Right lobe of liver (tissue), 6 donors: ENCODE measurements at regions not wholly inside any gene's neighbourhood (a gene's known extent, or its start where the extent isn't known, plus 50 kb on each side); places are given as distances from the start of the nearest gene placed in this dataset.

Experiments used
- ATAC-seq, 4 donors: fragments of 200-7000 bp; cut with Tn5 transposase; one replicate each; pipeline ENCODE4 v1.9.1; 2020; ENCODE audit warnings: mild to moderate bottlenecking in 4 of 4, moderate library complexity in 4 of 4
- DNase-seq, 3 donors: peaks; one replicate each; pipeline ENCODE4 v3.0.0-alpha.2; 2020
- H3K27ac ChIP-seq, 3 donors: fragments of 200-600 bp; one replicate each; pipeline ENCODE4 v1.8.0; 2022
- H3K27me3 ChIP-seq, 2 donors: fragments of 200-600 bp; one replicate each; pipeline ENCODE4 v1.8.0; 2022
- H3K36me3 ChIP-seq, 4 donors: fragments of 200-600 bp; sonication (generic) in 1 of 4; one replicate each; pipeline versions ENCODE4 v1.5.1 to v1.8.0; 2017 to 2022; ENCODE audit warnings: control low read depth in 1 of 4
- H3K4me1 ChIP-seq, 4 donors: fragments of 200-600 bp; sonication (generic) in 1 of 4; one replicate each; pipeline versions ENCODE4 v1.5.1 to v1.8.0; 2017 to 2022; ENCODE audit warnings: control low read depth in 1 of 4
- H3K4me3 ChIP-seq, 3 donors: fragments of 200-600 bp; one replicate each; pipeline ENCODE4 v1.8.0; 2022
- H3K9me3 ChIP-seq, 4 donors: fragments of 200-600 bp; sonication (generic) in 1 of 4; one replicate each; pipeline versions ENCODE4 v1.5.1 to v1.8.0; 2017 to 2022; ENCODE audit warnings: control low read depth in 1 of 4
- CTCF ChIP-seq, 4 donors: fragments of 200-600 bp in 3 of 4; fragments of 450-650 bp in 1 of 4; IDR thresholded peaks; one replicate each; pipeline versions ENCODE4 v1.5.1 to v1.8.0; 2016 to 2022; ENCODE audit warnings: antibody characterized with exemption in 4 of 4, mild to moderate bottlenecking in 2 of 4
- POLR2A ChIP-seq: fragments of 450-650 bp; IDR thresholded peaks from one replicate; pipeline ENCODE4 v1.6.1; 2017; ENCODE audit warnings: antibody characterized with exemption, mild to moderate bottlenecking
- WGBS: methylation state at CpG from one replicate; pipeline ENCODE4 v1.1.6; 2018; ENCODE audit warnings: low coverage, low lambda C conversion rate; ENCODE audit not compliant: insufficient coverage; ENCODE audit errors: missing lambda C conversion rate; 5-methylcytosine and 5-hydroxymethylcytosine counted together
- intact Hi-C, 2 donors: fragments of 100-400 bp; cut with DNase I; formaldehyde crosslinking; loops; one replicate each; pipeline versions ENCODE4 v1.11.2 to v1.14.1; 2022
- donor health status: DM: no; HTN: yes; CAD: no.
- donor health status: DM: no; HTN: no; CAD: no.
- donor health status: DM: no; HTN: no; CAD: no.
- donor health status: DM: no; HTN: yes; CAD: no.
- donor health status: DM: no; HTN: yes; CAD: no.

- ATAC-seq: no peak
- Histone ChIP-seq H3K4me3 (no peak overlapping the region), H3K4me1 (no peaks in the 10 kb centered on the region), H3K36me3 (no peaks in the 10 kb centered on the region), H3K27me3 (no peaks in the 10 kb centered on the region), H3K27ac (no peak overlapping the region), H3K9me3 (no peaks in the 10 kb centered on the region)
- TF ChIP-seq CTCF (IDR thresholded peaks at IDR 0.05) (no peak), POLR2A (no peak)
- DNase-seq: no peak
- intact Hi-C loops: no loop called here
- 60% methylated on average over 4 of the region's 4 CpGs for WGBS
Observed at GRCh38 chr15:94639701-94640100, 408.3 kb downstream of the MCTP2 start.

GRCh38 chr15:94644433-94644832 is 413.1 kb downstream of the MCTP2 start:
- Histone ChIP-seq H3K4me1 (no peaks in the 10 kb centered on the region), H3K27me3 (no peaks in the 10 kb centered on the region), H3K4me3 (no peak overlapping the region), H3K27ac (no peak overlapping the region), H3K36me3 (no peaks in the 10 kb centered on the region), H3K9me3 (no peaks in the 10 kb centered on the region)
- TF ChIP-seq POLR2A (no peak), CTCF (IDR thresholded peaks at IDR 0.05) (no peak)
- ATAC-seq: no peak
- intact Hi-C loops: no loop called here
- no peak for DNase-seq
- 27% methylated on average over 1 of the region's 1 CpG for WGBS

GRCh38 chr15:94653071-94653470 is 421.7 kb downstream of the MCTP2 start:
- ATAC-seq: no peak
- Histone ChIP-seq H3K27ac (no peak overlapping the region), H3K27me3 (no peaks in the 10 kb centered on the region), H3K4me3 (no peak overlapping the region), H3K4me1 (no peaks in the 10 kb centered on the region), H3K36me3 (no peaks in the 10 kb centered on the region), H3K9me3 (no peaks in the 10 kb centered on the region)
- intact Hi-C loops: no loop called here
- TF ChIP-seq CTCF (IDR thresholded peaks at IDR 0.05) (no peak), POLR2A (no peak)
- DNase-seq: no peak
- WGBS: 41% methylated on average over 6 of the region's 6 CpGs

- Histone ChIP-seq H3K4me1 (no peaks in the 10 kb centered on the region), H3K27me3 (no peaks in the 10 kb centered on the region), H3K27ac (no peak overlapping the region), H3K9me3 (no peaks in the 10 kb centered on the region), H3K36me3 (no peaks in the 10 kb centered on the region), H3K4me3 (no peak overlapping the region)
- 83% methylated on average over 2 of the region's 8 CpGs for WGBS
- no peak for TF ChIP-seq CTCF (IDR thresholded peaks at IDR 0.05)
- TF ChIP-seq POLR2A: no peak
- no peak for ATAC-seq
- no peak for DNase-seq
- intact Hi-C loops: no loop called here
Observed at GRCh38 chr15:94655249-94655880, 424.0 kb downstream of the MCTP2 start.
